Small intestine (tissue), 7 donors: ENCODE measurements at regions not wholly inside any gene's neighbourhood (a gene's known extent, or its start where the extent isn't known, plus 50 kb on each side); places are given as distances from the start of the nearest gene placed in this dataset.

Experiments used
- DNase-seq, 2 donors: peaks; one replicate each; pipeline versions ENCODE4 v3.0.0 to v3.0.0-alpha.2; 2013
- FAIRE-seq: peaks from 2 replicates; lab custom pipeline; 2012; peaks lifted over from hg19 to GRCh38; lab: Jason Lieb, UNC
- H3K27ac ChIP-seq, 3 donors: one replicate each; pipeline ENCODE4 v1.5.1; 2013; ENCODE audit warnings: low read length in 2 of 3, mild to moderate bottlenecking in 2 of 3, control low read depth in 1 of 3, inconsistent platforms in 1 of 3, low read depth in 1 of 3, moderate library complexity in 1 of 3
- H3K27me3 ChIP-seq, 3 donors: one replicate each; pipeline ENCODE4 v1.6.1; 2013; ENCODE audit warnings: low read length in 3 of 3, inconsistent platforms in 1 of 3; ENCODE audit not compliant: control insufficient read depth in 3 of 3, insufficient read depth in 3 of 3
- H3K36me3 ChIP-seq, 3 donors: one replicate each; pipeline ENCODE4 v1.6.1; 2013; ENCODE audit warnings: low read length in 3 of 3, inconsistent platforms in 1 of 3, low read depth in 1 of 3, mild to moderate bottlenecking in 1 of 3, moderate library complexity in 1 of 3; ENCODE audit not compliant: control insufficient read depth in 3 of 3, insufficient read depth in 2 of 3
- H3K4me1 ChIP-seq, 3 donors: one replicate each; pipeline ENCODE4 v1.6.1; 2013; ENCODE audit warnings: low read length in 2 of 3, inconsistent platforms in 1 of 3, low read depth in 1 of 3, mild to moderate bottlenecking in 1 of 3, moderate library complexity in 1 of 3; ENCODE audit not compliant: control insufficient read depth in 3 of 3, insufficient read depth in 2 of 3
- H3K4me3 ChIP-seq, 3 donors: one replicate each; pipeline ENCODE4 v1.5.1; 2013; ENCODE audit warnings: low read length in 3 of 3, control low read depth in 1 of 3, inconsistent platforms in 1 of 3, low read depth in 1 of 3, mild to moderate bottlenecking in 1 of 3, moderate library complexity in 1 of 3
- H3K9me3 ChIP-seq, 2 donors: one replicate each; pipeline ENCODE4 v1.6.1; 2013; ENCODE audit warnings: low read depth in 1 of 2, low read length in 1 of 2; ENCODE audit not compliant: control insufficient read depth in 2 of 2, insufficient read depth in 1 of 2
- WGBS, 3 donors: extraction: QIAGEN DNeasy Blood & Tissue Kit; methylation state at CpG; one replicate each; pipeline ENCODE4 v1.1.7; 2013; 5-methylcytosine and 5-hydroxymethylcytosine counted together
- donor health status: healthy with polysubstance abuse.
- donor health status: control.
- donor health status: control.
- donor health status: Bipolar disorder and iron deficiency.
- donor health status: healthy.

DNA sequence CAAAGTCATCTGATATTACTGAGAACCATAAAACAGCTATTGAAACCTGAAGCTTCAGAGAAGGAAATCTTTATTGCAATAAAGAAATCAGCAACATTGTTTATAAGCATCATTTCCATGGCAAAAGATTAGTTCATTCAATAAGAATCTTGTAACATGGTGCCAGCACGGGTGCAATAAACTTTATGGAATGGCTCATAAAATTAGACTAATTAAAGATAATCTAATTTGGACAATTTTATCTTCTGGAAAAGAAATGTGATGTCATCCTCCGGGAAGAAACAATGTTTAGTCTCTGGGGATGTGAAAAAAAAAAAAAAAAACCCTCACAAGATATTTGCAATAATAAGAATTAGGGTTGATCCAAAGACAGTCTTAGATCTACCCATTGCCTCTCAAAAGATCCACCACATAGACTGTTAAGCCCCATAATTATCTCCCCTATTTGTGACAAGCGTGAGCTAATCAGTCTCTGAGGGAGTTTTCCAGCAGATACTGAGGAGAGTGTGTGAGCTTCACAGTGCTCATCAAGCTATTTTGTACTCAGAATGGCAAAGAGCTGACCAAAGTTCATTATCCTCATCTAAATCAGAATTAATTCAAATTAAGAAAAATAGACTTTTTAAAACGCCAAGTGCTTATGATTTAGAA lies 297.0 kb upstream of the EDNRB start:
- no peak overlapping the region for H3K27ac ChIP-seq
- H3K4me1 ChIP-seq = no peaks in the 10 kb centered on the region
- no peaks in the 10 kb centered on the region for H3K27me3 ChIP-seq
- H3K4me3 ChIP-seq = no peak overlapping the region
- FAIRE-seq (no peak), DNase-seq (no peak)
- no peaks in the 10 kb centered on the region for H3K9me3 ChIP-seq
- 39 to 64% (median 45%) methylated on average over 4 of the region's 4 CpGs for WGBS, 3 donors
- no peaks in the 10 kb centered on the region for H3K36me3 ChIP-seq

GRCh38 chr13:78201411-78201810 lies 282.8 kb upstream of the EDNRB start:
- no peak for FAIRE-seq
- Histone ChIP-seq H3K9me3 (no peaks in the 10 kb centered on the region), H3K27ac (no peak overlapping the region), H3K36me3 (no peaks in the 10 kb centered on the region), H3K4me3 (no peak overlapping the region), H3K27me3 (no peaks in the 10 kb centered on the region), H3K4me1 (no peaks in the 10 kb centered on the region)
- no peak for DNase-seq
- 64 to 72% (median 66%) methylated on average over 3 of the region's 3 CpGs for WGBS, 3 donors

GRCh38 chr13:78198821-78199220 lies 280.2 kb upstream of the EDNRB start:
- DNase-seq = no peak
- H3K4me3 ChIP-seq = no peak overlapping the region
- WGBS, 3 donors = 60 to 71% (median 60%) methylated on average over 3 of the region's 3 CpGs
- H3K36me3 ChIP-seq = no peaks in the 10 kb centered on the region
- H3K9me3 ChIP-seq = no peaks in the 10 kb centered on the region
- no peak for FAIRE-seq
- H3K4me1 ChIP-seq = no peaks in the 10 kb centered on the region
- no peak overlapping the region for H3K27ac ChIP-seq
- no peaks in the 10 kb centered on the region for H3K27me3 ChIP-seq

GRCh38 chr13:78198419-78198818 lies 279.8 kb upstream of the EDNRB start:
- Histone ChIP-seq H3K27ac (no peak overlapping the region), H3K36me3 (no peaks in the 10 kb centered on the region), H3K4me3 (no peak overlapping the region), H3K9me3 (no peaks in the 10 kb centered on the region), H3K27me3 (no peaks in the 10 kb centered on the region), H3K4me1 (no peaks in the 10 kb centered on the region)
- DNase-seq = no peak
- no peak for FAIRE-seq
- 55 to 77% (median 59%) methylated on average over 1 of the region's 1 CpG for WGBS, 3 donors

DNA sequence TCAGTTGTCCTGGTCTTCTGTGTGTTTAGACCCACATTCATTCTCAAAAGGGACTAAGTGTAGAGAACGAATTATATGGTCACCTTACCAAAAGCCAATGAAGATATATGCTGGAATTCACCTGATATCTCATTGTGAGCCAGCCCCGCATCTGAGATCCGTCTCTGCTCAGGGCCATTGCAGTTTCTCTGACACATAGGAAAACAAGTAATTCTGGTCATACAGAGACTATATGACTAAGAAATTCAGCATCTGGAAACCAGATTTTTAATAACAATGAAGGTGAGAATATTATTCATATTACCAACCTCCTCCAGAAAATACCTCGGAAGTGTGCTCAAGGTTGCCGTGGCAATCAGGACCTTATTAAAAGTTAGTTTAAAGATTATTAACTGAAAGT lies 278.6 kb upstream of the EDNRB start:
- WGBS, 3 donors = 70 to 84% (median 83%) methylated on average over 5 of the region's 5 CpGs
- FAIRE-seq = no peak
- Histone ChIP-seq H3K36me3 (no peaks in the 10 kb centered on the region), H3K4me1 (no peaks in the 10 kb centered on the region), H3K27me3 (no peaks in the 10 kb centered on the region), H3K27ac (no peak overlapping the region), H3K9me3 (no peaks in the 10 kb centered on the region), H3K4me3 (no peak overlapping the region)
- no peak for DNase-seq

- no peaks in the 10 kb centered on the region for H3K27me3 ChIP-seq
- no peaks in the 10 kb centered on the region for H3K9me3 ChIP-seq
- H3K27ac ChIP-seq = no peak overlapping the region
- no peak for DNase-seq
- no peak overlapping the region for H3K4me3 ChIP-seq
- no peak for FAIRE-seq
- no peaks in the 10 kb centered on the region for H3K4me1 ChIP-seq
- WGBS, 3 donors = 77 to 79% (median 79%) methylated on average over 3 of the region's 3 CpGs
- H3K36me3 ChIP-seq = no peaks in the 10 kb centered on the region
These were observed 276.4 kb upstream of the EDNRB start for GRCh38 chr13:78194904-78195639.

DNA sequence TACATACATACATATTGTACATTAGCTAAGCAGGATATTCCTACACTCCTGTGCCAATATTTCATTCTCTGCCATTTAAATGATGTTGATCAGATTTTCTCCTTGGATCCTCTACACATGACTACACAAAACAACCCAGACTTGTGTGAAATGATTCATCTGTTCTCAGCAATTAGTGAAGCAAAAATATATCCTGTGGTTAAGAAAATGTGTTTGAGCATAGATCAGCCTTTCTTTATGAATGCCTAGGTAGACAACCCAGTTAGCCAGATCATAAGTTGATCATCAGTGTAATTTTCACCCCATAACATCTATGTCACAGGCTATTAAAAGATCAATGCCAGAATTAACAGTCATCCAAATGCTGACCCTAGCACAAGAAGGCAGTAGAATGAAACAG lies 275.2 kb upstream of the EDNRB start:
- Histone ChIP-seq H3K9me3 (no peaks in the 10 kb centered on the region), H3K4me3 (no peak overlapping the region), H3K4me1 (no peaks in the 10 kb centered on the region), H3K27ac (no peak overlapping the region), H3K27me3 (no peaks in the 10 kb centered on the region), H3K36me3 (no peaks in the 10 kb centered on the region)
- no peak for DNase-seq
- FAIRE-seq = no peak

DNA sequence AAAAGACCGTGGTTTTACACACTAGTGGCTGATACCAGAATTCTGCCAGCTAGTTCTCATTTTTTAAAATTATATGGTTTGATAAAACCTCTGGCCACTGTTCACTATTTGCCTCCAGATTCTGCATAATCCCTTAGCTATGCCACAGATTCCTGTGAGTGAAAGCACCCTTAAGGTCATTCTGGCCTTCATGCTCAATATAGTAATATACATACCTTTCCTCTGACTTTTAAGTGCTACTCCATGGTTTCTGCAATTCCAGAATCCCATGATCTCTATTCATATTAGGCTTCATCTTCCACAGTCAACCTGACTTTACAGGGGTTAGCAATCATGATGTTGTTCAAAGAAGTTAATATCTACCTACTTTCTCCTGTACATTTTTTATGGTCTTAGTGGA lies 274.1 kb upstream of the EDNRB start:
- DNase-seq (no peak), FAIRE-seq (no peak)
- Histone ChIP-seq H3K27ac (no peak overlapping the region), H3K4me3 (no peak overlapping the region), H3K36me3 (no peaks in the 10 kb centered on the region), H3K4me1 (no peaks in the 10 kb centered on the region), H3K9me3 (no peaks in the 10 kb centered on the region), H3K27me3 (no peaks in the 10 kb centered on the region)
- 2 to 42% (median 26%) methylated on average over 1 of the region's 1 CpG for WGBS, 3 donors
